ENCODE measurements at regions not wholly inside any gene's neighbourhood (a gene's known extent, or its start where the extent isn't known, plus 50 kb on each side); places are given as distances from the start of the nearest gene placed in this dataset.
A peak's percentile ranks its signal among the peaks of the same experiment; 100 is the strongest.

DNA sequence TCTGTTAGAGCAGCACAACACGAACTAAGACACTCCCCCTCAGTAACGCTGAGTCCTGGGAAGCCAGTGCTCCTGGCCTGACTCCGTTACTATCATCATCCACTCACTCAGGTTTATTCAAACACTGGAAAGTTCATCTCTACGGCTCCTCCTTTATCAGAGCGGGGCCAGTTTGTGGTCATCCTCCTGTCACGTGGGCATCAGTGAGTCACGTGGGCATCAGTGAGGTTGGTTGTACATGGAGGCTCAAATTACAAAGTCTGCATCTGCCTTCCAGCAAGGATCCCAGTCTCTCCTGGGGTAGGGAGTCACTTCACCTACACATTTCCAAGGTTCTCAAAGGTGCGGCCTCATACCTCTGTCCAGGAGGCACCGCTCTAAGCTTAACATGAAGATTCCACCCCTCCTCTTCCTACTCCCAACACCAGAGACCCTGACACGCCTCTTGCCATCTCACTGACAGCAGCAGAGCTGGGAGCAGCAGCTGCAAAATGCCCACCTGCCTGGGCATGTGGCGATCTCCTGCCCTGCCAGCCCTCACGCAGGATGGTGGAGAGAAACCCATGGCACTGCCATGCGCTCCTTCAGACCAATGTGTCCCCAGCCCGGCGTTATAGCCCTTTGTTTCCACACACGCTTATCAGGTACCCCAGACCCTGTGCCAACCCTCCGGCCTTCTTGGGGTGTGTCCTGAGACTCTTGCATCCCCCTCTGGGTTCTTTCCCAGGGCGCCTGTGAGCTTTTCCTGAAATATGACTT lies 99.2 kb upstream of the PTPRM start:
- in situ Hi-C loops (cut with HindIII; ENCODE audit: extremely low pct_ligation_motif_present, low pct_unique_long_range_greater_than_20kb) (no loop called here), intact Hi-C loops (cut with micrococcal nuclease; ENCODE audit: unreplicated experiment) (no loop called here)
- FAIRE-seq (no peak), DNase-seq (ENCODE audit: low spot score) (peak; percentile 23), ATAC-seq (peak; percentile 62)
- BruUV-seq (replicated peaks), result no TSS peak
- no peaks in the 10 kb centered on the region for H3K9me3 ChIP-seq (ENCODE audit: low read length)
- H3K4me1 ChIP-seq (ENCODE audit: insufficient read depth, low read length), result peaks cover 17% of the 10 kb centered on the region
- POLR2A ChIA-PET, result no interaction called here
- H4K20me1 ChIP-seq (ENCODE audit: insufficient read depth, low read length), result no peaks in the 10 kb centered on the region
- H3K27ac ChIP-seq (ENCODE audit: extremely low read length, insufficient read depth, low read length), result no peak overlapping the region
- H3K4me3 ChIP-seq (replicated peaks in 1 of 3; ENCODE audit: insufficient read depth in 1 of 3, low read depth in 2 of 3, low read length in 3 of 3), result no peak overlapping the region
- no peaks in the 10 kb centered on the region for H3K36me3 ChIP-seq (replicated peaks in 1 of 2; ENCODE audit: control insufficient read depth in 1 of 2, insufficient read depth in 2 of 2, low read length in 2 of 2)
- WGBS (ENCODE audit: low lambda C conversion rate), result 45% methylated on average over 18 of the region's 18 CpGs
- H3K27me3 ChIP-seq (ENCODE audit: control insufficient read depth in 1 of 2, insufficient read depth in 2 of 2, low read length in 2 of 2), result peaks cover 1 to 7% of the 10 kb centered on the region in 2 experiments; a peak in 1 of 5 replicates
- CTCF ChIA-PET (ENCODE audit: low intra/inter-chr PET ratio, low total read pairs), result no interaction called here
- peak; percentile 83 for TF ChIP-seq SIX4 (CRISPR knock-in tag; IDR thresholded peaks at IDR 0.05)
- TF ChIP-seq BHLHE40 (IDR thresholded peaks at IDR 0.05; ENCODE audit: low read length), result peak; percentile 52; the same call in 1 of the 2 replicates
- TF ChIP-seq ZMYM4 (CRISPR knock-in tag; IDR thresholded peaks at IDR 0.05), result peak; percentile 51; the same call in 1 of the 2 replicates
- TF ChIP-seq, protein P1, sequence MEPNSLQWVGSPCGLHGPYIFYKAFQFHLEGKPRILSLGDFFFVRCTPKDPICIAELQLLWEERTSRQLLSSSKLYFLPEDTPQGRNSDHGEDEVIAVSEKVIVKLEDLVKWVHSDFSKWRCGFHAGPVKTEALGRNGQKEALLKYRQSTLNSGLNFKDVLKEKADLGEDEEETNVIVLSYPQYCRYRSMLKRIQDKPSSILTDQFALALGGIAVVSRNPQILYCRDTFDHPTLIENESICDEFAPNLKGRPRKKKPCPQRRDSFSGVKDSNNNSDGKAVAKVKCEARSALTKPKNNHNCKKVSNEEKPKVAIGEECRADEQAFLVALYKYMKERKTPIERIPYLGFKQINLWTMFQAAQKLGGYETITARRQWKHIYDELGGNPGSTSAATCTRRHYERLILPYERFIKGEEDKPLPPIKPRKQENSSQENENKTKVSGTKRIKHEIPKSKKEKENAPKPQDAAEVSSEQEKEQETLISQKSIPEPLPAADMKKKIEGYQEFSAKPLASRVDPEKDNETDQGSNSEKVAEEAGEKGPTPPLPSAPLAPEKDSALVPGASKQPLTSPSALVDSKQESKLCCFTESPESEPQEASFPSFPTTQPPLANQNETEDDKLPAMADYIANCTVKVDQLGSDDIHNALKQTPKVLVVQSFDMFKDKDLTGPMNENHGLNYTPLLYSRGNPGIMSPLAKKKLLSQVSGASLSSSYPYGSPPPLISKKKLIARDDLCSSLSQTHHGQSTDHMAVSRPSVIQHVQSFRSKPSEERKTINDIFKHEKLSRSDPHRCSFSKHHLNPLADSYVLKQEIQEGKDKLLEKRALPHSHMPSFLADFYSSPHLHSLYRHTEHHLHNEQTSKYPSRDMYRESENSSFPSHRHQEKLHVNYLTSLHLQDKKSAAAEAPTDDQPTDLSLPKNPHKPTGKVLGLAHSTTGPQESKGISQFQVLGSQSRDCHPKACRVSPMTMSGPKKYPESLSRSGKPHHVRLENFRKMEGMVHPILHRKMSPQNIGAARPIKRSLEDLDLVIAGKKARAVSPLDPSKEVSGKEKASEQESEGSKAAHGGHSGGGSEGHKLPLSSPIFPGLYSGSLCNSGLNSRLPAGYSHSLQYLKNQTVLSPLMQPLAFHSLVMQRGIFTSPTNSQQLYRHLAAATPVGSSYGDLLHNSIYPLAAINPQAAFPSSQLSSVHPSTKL (CRISPR knock-in tag; IDR thresholded peaks at IDR 0.05), result no peak
- TF ChIP-seq, protein P2, sequence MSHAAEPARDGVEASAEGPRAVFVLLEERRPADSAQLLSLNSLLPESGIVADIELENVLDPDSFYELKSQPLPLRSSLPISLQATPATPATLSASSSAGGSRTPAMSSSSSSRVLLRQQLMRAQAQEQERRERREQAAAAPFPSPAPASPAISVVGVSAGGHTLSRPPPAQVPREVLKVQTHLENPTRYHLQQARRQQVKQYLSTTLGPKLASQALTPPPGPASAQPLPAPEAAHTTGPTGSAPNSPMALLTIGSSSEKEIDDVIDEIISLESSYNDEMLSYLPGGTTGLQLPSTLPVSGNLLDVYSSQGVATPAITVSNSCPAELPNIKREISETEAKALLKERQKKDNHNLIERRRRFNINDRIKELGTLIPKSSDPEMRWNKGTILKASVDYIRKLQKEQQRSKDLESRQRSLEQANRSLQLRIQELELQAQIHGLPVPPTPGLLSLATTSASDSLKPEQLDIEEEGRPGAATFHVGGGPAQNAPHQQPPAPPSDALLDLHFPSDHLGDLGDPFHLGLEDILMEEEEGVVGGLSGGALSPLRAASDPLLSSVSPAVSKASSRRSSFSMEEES (CRISPR knock-in tag; IDR thresholded peaks at IDR 0.05), result 0 out of 2 replicates have a peak, but pooled peaks have one; percentile 21
- peak; percentile 91 for TF ChIP-seq RAD51 (IDR thresholded peaks at IDR 0.05; ENCODE audit: borderline replicate concordance)
- peak; percentile 28; the same call in 1 of the 2 replicates for TF ChIP-seq SIX1 (CRISPR knock-in tag; IDR thresholded peaks at IDR 0.05; ENCODE audit: borderline replicate concordance)
- TF ChIP-seq ZNF567 (CRISPR knock-in tag; IDR thresholded peaks at IDR 0.05; ENCODE audit: borderline replicate concordance), result no peak
- TF ChIP-seq, protein P3, sequence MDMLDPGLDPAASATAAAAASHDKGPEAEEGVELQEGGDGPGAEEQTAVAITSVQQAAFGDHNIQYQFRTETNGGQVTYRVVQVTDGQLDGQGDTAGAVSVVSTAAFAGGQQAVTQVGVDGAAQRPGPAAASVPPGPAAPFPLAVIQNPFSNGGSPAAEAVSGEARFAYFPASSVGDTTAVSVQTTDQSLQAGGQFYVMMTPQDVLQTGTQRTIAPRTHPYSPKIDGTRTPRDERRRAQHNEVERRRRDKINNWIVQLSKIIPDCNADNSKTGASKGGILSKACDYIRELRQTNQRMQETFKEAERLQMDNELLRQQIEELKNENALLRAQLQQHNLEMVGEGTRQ (IDR thresholded peaks at IDR 0.05; ENCODE audit: low read depth, low read length), result peak; percentile 98
- TF ChIP-seq, protein P3 (CRISPR knock-in tag; IDR thresholded peaks at IDR 0.05; ENCODE audit: borderline replicate concordance), result peak; percentile 93; the same call in 1 of the 2 replicates
- peak; percentile 9; the same call in 1 of the 2 replicates for TF ChIP-seq FOSL2 (CRISPR knock-in tag; IDR thresholded peaks at IDR 0.05)
- TF ChIP-seq, protein P4, sequence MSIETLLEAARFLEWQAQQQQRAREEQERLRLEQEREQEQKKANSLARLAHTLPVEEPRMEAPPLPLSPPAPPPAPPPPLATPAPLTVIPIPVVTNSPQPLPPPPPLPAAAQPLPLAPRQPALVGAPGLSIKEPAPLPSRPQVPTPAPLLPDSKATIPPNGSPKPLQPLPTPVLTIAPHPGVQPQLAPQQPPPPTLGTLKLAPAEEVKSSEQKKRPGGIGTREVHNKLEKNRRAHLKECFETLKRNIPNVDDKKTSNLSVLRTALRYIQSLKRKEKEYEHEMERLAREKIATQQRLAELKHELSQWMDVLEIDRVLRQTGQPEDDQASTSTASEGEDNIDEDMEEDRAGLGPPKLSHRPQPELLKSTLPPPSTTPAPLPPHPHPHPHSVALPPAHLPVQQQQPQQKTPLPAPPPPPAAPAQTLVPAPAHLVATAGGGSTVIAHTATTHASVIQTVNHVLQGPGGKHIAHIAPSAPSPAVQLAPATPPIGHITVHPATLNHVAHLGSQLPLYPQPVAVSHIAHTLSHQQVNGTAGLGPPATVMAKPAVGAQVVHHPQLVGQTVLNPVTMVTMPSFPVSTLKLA (IDR thresholded peaks at IDR 0.05), result peak; percentile 37; the same call in 1 of the 2 replicates
- no peak for TF ChIP-seq ZNF746 (CRISPR knock-in tag; IDR thresholded peaks at IDR 0.05)
- no peak overlapping the region for H2AFZ ChIP-seq (ENCODE audit: low read length)
- H3K9ac ChIP-seq (ENCODE audit: insufficient read depth, low read depth, low read length), result no peak overlapping the region
- H3K79me2 ChIP-seq (ENCODE audit: insufficient read depth, low read length), result no peaks in the 10 kb centered on the region
- peak overlapping the region; percentile 19; the same call in 1 of the 2 replicates for H3K4me2 ChIP-seq (ENCODE audit: low read depth, low read length)
